ENCODE measurements at regions not wholly inside any gene's neighbourhood (a gene's known extent, or its start where the extent isn't known, plus 50 kb on each side); places are given as distances from the start of the nearest gene placed in this dataset.

DNA sequence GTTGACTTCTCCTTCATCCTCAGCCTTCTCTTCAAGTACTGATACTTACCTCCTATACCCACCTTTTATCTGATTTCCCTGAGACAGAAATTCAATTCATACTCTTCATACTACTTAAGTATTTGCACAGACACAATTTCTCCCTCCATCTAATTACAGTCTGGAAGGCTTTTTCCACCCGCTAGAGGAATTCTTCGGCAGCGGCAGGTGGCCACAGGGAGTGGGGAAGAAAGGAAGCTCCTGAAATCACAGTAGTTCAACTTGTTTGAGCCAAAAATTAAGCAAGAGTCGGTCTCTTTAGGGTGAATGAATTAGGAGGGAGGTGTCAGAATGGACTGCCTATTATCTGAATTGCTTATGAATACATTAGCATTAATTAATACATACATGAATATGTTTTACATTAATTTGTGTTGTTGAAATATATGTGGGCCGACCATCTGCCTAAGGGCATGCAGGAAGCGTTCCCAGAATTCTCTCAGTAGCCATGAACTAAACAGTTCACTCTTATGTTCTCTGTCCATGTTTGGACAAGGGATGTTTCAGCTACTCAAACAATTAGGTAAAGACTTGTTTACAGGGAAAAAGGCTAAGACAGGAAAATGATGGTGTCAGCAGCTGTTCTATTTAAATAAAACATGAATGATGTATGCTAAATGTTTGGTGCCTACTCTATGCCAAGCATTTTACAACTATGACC lies 101.4 kb upstream of the SMARCA2 start:
- H3K4me1 Mint-ChIP-seq: peaks cover 15% of the 10 kb centered on the region
- H3K4me3 Mint-ChIP-seq: no peak overlapping the region
- H3K27ac Mint-ChIP-seq: no peak overlapping the region
- H3K27me3 Mint-ChIP-seq (ENCODE audit: low read depth): peaks cover 5% of the 10 kb centered on the region
- TF ChIP-seq, protein P1, sequence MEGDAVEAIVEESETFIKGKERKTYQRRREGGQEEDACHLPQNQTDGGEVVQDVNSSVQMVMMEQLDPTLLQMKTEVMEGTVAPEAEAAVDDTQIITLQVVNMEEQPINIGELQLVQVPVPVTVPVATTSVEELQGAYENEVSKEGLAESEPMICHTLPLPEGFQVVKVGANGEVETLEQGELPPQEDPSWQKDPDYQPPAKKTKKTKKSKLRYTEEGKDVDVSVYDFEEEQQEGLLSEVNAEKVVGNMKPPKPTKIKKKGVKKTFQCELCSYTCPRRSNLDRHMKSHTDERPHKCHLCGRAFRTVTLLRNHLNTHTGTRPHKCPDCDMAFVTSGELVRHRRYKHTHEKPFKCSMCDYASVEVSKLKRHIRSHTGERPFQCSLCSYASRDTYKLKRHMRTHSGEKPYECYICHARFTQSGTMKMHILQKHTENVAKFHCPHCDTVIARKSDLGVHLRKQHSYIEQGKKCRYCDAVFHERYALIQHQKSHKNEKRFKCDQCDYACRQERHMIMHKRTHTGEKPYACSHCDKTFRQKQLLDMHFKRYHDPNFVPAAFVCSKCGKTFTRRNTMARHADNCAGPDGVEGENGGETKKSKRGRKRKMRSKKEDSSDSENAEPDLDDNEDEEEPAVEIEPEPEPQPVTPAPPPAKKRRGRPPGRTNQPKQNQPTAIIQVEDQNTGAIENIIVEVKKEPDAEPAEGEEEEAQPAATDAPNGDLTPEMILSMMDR (IDR thresholded peaks at IDR 0.05; ENCODE audit: unreplicated experiment in 3 of 3): no peak
- peaks cover 2% of the 10 kb centered on the region for H3K9me3 Mint-ChIP-seq
- no peaks in the 10 kb centered on the region for H3K36me3 Mint-ChIP-seq (ENCODE audit: low read depth)

DNA sequence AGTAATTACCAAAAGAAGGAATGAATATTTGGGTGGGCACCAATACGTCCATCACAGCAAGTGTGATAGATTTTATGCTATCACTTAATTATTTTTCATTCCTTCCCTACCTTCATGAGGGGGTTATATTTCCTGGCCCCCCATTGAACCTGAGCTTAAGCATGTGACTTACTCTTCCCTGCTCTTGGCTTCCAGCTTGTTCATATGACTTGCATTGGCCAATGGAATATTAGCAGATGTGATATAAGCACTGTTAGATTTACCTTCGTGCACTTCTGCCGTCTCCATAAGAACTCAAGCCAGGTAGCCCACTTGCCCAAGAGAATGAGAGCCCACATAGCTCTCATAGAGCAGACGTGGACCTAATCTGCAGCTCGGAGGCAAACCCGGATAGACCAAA lies 99.1 kb upstream of the SMARCA2 start:
- Mint-ChIP-seq H3K36me3 (ENCODE audit: low read depth) (no peaks in the 10 kb centered on the region), H3K27ac (no peak overlapping the region), H3K27me3 (ENCODE audit: low read depth) (peaks cover 5% of the 10 kb centered on the region), H3K4me3 (no peak overlapping the region), H3K9me3 (peaks cover 2% of the 10 kb centered on the region), H3K4me1 (peaks cover 16% of the 10 kb centered on the region)
- TF ChIP-seq, protein P1 (IDR thresholded peaks at IDR 0.05; ENCODE audit: unreplicated experiment in 3 of 3): no peak

DNA sequence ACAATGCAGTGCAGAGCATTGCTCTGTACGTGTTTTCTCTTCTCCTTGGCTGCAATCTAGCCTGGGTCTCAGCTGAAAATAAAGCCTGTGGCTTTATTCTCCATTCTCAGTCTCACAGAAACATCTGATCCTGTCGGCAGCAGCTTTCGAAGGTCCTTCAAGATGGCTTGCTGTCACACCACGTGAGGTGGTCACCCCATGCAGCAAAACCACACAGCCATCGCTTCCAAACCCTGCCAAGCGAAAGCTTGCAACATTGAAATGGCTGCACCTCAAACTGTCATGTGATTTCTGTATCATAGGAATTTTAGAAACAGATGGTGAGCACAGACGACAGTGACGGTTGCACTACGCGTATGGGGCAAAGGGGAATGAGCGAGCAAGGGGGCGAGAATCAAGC lies 98.5 kb upstream of the SMARCA2 start:
- Mint-ChIP-seq H3K4me1 (peaks cover 16% of the 10 kb centered on the region), H3K9me3 (peaks cover under 1% of the 10 kb centered on the region), H3K27me3 (ENCODE audit: low read depth) (peaks cover 5% of the 10 kb centered on the region), H3K36me3 (ENCODE audit: low read depth) (no peaks in the 10 kb centered on the region), H3K27ac (no peak overlapping the region), H3K4me3 (no peak overlapping the region)
- TF ChIP-seq, protein P1 (IDR thresholded peaks at IDR 0.05; ENCODE audit: unreplicated experiment in 3 of 3): no peak

DNA sequence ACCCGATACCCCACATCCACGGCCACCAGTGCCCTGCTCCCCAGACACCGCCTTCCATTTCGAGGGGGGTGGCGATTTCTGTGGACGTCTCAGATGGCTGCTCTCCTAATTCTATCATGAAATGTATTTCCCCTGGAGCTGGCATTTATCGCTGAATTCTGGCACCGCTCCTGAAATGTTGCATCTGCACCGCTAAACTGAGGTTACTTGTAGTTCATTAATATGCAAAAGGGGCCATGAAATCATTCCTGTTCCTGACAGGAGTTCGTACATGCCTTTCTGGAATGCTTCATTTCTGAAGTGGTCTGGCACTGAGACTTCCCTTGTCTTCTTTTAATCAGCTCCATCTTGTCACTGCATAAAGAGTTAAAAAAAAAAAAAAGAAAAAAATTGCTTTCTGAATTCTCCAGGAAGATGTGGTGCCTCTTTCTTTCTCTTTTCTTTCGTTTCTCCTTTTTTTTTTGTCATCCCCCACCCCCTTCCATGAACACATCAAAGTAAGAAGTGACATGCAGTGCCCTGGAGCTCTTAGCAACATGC lies 97.7 kb upstream of the SMARCA2 start:
- Mint-ChIP-seq H3K36me3 (ENCODE audit: low read depth) (no peaks in the 10 kb centered on the region), H3K27me3 (ENCODE audit: low read depth) (peaks cover 5% of the 10 kb centered on the region), H3K4me3 (no peak overlapping the region), H3K9me3 (no peaks in the 10 kb centered on the region), H3K27ac (no peak overlapping the region), H3K4me1 (peaks cover 16% of the 10 kb centered on the region)
- TF ChIP-seq, protein P1 (IDR thresholded peaks at IDR 0.05; ENCODE audit: unreplicated experiment in 3 of 3): no peak

DNA sequence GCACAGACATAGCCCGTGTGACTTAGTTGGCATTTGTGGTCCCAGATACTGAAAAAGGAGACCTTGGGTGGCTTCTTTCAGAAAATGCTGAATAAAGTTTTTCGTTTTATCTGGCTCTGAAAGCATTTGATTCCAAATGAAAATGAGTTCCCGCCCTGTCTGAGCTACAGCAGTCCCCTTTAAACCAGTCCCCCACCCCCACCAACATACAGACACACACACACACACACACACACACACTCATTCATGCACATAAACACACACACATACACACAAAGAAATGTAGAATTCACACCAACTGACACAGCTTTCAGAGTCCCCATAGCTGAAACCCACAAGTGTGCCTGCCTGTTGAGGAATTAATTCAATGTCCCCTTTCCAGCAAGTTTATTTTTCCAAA lies 97.0 kb upstream of the SMARCA2 start:
- Mint-ChIP-seq H3K27me3 (ENCODE audit: low read depth) (peaks cover 5% of the 10 kb centered on the region), H3K4me3 (no peak overlapping the region), H3K36me3 (ENCODE audit: low read depth) (no peaks in the 10 kb centered on the region), H3K4me1 (peaks cover 16% of the 10 kb centered on the region), H3K9me3 (no peaks in the 10 kb centered on the region), H3K27ac (no peak overlapping the region)
- TF ChIP-seq, protein P1 (IDR thresholded peaks at IDR 0.05; ENCODE audit: unreplicated experiment in 3 of 3): no peak

DNA sequence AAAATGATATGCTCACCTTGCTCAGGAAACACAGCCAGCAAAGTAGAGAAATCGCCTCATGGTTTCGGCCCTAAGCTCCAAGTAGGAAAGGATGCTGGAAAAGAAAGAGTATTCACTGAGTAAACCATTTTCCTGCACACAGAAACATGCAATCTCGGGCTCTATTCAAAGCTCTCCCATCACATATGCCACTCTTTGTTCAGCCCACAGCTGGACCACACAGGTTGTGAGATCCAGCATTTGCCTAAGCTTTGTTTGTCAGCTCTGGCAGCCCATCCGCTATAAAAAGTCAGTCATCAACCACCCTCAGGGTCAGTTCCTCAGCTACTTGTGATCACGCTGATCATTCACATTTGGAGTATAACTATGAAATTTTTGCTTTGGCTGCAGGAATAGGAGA lies 96.5 kb upstream of the SMARCA2 start:
- Mint-ChIP-seq H3K4me3 (no peak overlapping the region), H3K36me3 (ENCODE audit: low read depth) (no peaks in the 10 kb centered on the region), H3K4me1 (peaks cover 16% of the 10 kb centered on the region), H3K27ac (peak overlapping the region in 1 of 3 experiments; percentile 4), H3K27me3 (ENCODE audit: low read depth) (peaks cover 5% of the 10 kb centered on the region), H3K9me3 (no peaks in the 10 kb centered on the region)
- TF ChIP-seq, protein P1 (IDR thresholded peaks at IDR 0.05; ENCODE audit: unreplicated experiment in 3 of 3): no peak

Measured in nephron (organoid).